NT2/D1 (cell line): ENCODE measurements at regions not wholly inside any gene's neighbourhood (a gene's known extent, or its start where the extent isn't known, plus 50 kb on each side); places are given as distances from the start of the nearest gene placed in this dataset.
"Not testable (repeated sequence)": the region's sequence is repeated elsewhere in the genome, so short reads cannot be mapped to it uniquely, and the experiment has no call there.

Experiments
- DNase-seq: peaks from one replicate; pipeline ENCODE4 v3.0.0-alpha.2; 2011; ENCODE audit warnings: low read depth, low spot score
- H3K27me3 ChIP-seq: 2 replicates; pipeline ENCODE4 v1.6.0; 2011; ENCODE audit warnings: mild to moderate bottlenecking; ENCODE audit not compliant: insufficient read length, insufficient read depth
- H3K36me3 ChIP-seq: 2 replicates; pipeline ENCODE4 v1.6.1; 2011; ENCODE audit warnings: mild to moderate bottlenecking, low read length, mixed read lengths; ENCODE audit not compliant: insufficient read depth, insufficient read length
- H3K4me1 ChIP-seq: 2 replicates; pipeline ENCODE4 v1.5.1; 2011; ENCODE audit not compliant: insufficient read depth, insufficient read length
- H3K4me3 ChIP-seq: 2 replicates; pipeline ENCODE4 v1.5.1; 2011; ENCODE audit warnings: low read depth; ENCODE audit not compliant: insufficient read length
- H3K9ac ChIP-seq: 2 replicates; pipeline ENCODE4 v1.6.0; 2011; ENCODE audit warnings: low read depth; ENCODE audit not compliant: insufficient read length
- H3K9me3 ChIP-seq: 2 replicates; pipeline ENCODE4 v1.5.1; 2011; ENCODE audit warnings: mild to moderate bottlenecking, low read length; ENCODE audit not compliant: insufficient read depth
- SUZ12 ChIP-seq: IDR thresholded peaks from 2 replicates; pipeline ENCODE4 v1.6.1; 2011; ENCODE audit not compliant: insufficient read length, insufficient read depth; ENCODE audit errors: extremely low read depth
- YY1 ChIP-seq: IDR thresholded peaks from 2 replicates; pipeline ENCODE4 v1.6.1; 2011; ENCODE audit not compliant: insufficient read length, insufficient read depth
- ZNF274 ChIP-seq: IDR thresholded peaks from 2 replicates; pipeline ENCODE4 v1.6.1; 2011; ENCODE audit warnings: mild to moderate bottlenecking, low read depth, low read length

DNA sequence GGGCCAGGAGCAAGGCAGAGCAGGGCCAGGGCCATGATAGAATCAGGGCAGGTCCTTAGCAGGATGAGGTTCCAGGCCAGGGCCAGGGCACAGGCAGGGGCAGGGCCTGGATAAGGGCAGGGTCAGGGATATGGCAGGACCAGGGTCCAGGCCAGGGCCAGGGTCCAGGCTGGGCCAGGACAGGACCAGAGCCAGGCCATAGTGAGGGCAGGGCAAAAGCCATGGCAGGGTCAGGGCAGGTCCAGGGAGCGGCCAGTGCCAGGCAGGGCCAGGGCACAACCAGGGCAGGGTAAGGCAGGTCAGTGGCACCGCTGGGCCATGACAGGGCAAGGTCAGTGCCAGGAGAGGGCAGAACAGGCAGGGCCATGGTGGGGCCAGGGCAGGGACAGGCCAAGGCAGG is 152.2 kb downstream of the LIPI start:
- Histone ChIP-seq H3K4me1 (no peaks in the 10 kb centered on the region), H3K27me3 (no peaks in the 10 kb centered on the region), H3K9ac (no peak overlapping the region), H3K4me3 (no peak overlapping the region), H3K9me3 (peaks cover 49% of the 10 kb centered on the region; the same call in 1 of the 2 replicates), H3K36me3 (peaks cover 17% of the 10 kb centered on the region)
- no peak for DNase-seq
- no peak for TF ChIP-seq ZNF274
- no peak for TF ChIP-seq YY1
- no peak for TF ChIP-seq SUZ12

DNA sequence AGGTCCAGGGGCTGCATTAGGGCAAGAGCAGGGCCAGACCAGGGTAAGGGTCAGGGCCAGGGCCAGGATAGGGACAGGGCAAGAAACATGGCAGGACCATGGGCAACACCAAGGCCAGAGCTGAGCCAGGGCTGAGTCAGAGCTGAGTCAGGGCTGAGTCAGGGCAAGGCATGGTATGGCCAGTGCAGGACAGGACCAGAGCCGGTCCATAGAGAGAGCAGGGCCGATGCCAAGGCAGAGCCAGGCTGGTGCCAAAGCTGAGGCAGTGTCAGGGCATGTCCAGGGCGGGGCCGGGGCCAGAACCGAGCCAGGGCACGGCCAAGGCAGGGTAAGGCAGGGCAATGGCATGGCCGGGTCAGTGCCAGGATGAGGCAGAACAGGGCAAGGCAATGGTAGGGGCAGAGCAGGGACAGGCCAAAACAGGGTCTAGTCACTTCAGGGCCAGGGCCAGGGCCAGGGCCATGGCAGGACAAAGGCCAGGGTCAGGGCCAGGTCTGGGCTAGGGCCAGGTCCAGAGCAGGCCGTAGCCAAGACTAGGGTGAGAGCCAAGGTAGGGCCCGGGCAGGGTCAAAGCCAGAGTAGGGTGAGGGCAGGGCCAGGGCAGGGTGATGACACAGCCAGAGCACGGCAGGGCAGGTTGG is 152.8 kb downstream of the LIPI start:
- H3K9ac ChIP-seq, H3K27me3 ChIP-seq, DNase-seq, H3K4me1 ChIP-seq, H3K4me3 ChIP-seq: not testable (repeated sequence)
- peaks cover 49% of the 10 kb centered on the region; the same call in 1 of the 2 replicates for H3K9me3 ChIP-seq
- peaks cover 17% of the 10 kb centered on the region for H3K36me3 ChIP-seq

DNA sequence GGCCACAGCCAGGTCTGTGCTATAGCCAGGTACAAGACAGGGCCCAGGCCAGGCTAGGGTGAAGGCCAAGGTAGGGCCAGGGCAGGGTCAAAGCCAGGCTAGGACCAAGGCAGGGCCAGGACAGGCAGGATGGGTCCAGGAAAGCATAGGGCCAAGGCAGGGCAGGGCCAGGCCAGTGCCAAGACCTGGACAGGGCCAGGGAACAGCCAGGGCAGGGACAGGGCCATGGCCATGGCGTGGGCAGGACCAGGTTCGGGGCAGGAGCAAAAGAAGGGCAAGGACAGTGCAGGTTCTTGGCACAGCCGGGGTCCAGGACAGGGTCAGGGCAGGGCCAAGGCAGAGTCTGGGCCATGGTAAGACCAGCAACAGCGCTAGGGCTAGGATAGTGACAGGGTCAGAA is 153.4 kb downstream of the LIPI start:
- H3K9ac ChIP-seq = no peak overlapping the region
- DNase-seq = no peak
- peaks cover 49% of the 10 kb centered on the region; the same call in 1 of the 2 replicates for H3K9me3 ChIP-seq
- peaks cover 17% of the 10 kb centered on the region for H3K36me3 ChIP-seq
- H3K4me3 ChIP-seq = no peak overlapping the region
- no peaks in the 10 kb centered on the region for H3K27me3 ChIP-seq
- H3K4me1 ChIP-seq = no peaks in the 10 kb centered on the region
- TF ChIP-seq SUZ12 = no peak
- TF ChIP-seq ZNF274 = no peak
- TF ChIP-seq YY1 = no peak

DNA sequence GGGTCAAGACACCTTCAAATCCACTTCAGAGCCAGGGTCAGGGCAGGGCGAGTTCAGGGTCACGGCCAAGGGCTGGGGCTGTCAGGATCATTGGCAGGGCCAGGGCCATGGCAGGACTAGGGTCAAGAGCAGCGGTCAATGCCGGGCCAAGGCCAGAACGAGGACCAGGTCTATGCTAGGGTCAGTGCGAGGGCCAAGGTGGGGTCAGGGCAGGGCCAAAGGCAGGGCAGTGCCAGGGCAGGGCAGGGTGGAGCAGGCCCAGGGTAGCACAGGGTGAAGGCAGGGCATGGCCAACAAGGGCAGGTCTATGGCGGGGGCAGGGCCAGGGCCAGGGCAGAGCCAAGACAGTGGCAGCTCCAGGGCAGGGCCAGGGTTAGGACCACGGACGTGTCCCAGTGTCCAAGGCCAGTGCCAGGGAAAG is 154.0 kb downstream of the LIPI start:
- H3K36me3 ChIP-seq = peaks cover 17% of the 10 kb centered on the region
- no peak overlapping the region for H3K4me3 ChIP-seq
- peaks cover 49% of the 10 kb centered on the region; the same call in 1 of the 2 replicates for H3K9me3 ChIP-seq
- DNase-seq = no peak
- no peak overlapping the region for H3K9ac ChIP-seq
- no peaks in the 10 kb centered on the region for H3K27me3 ChIP-seq
- no peaks in the 10 kb centered on the region for H3K4me1 ChIP-seq
- TF ChIP-seq ZNF274 (no peak), YY1 (no peak), SUZ12 (no peak)

DNA sequence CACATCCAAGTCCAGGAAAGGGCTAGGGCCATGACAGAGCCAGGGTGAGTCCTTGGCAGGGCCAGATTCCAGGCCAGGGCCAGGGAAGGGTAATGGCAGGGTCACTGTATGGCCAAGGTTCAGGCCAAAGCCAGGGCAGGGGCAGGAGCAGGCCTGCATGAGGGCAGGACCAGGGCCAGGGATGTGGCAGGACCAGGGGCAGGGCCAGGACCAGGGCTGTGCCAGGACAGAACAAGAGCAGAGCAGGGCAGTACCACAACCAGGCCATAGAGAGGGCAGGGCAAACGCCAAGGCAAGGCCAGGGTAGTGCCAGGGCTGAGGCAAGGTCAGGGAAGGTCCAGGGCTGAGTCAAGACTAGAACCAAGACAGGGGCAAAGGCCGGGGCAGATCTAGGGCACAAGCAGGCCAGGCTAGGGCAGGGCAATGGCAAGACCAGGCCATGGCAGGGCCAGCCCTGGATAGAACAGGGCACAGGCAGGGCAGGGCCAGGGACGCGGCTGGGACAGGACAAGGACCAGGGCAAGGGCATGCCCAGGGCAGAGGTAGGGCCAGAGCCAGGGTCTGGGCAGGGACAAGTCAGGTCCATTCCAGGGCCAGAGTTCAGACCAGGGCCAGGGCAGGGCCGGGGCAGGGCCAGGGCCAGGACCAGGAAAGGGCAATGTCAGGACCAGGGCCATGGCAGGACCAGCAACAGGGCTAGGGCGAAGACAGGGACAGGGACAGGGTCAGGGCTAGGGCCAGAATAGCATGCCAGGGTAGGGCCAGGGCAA is 154.8 kb downstream of the LIPI start:
- DNase-seq, H3K4me3 ChIP-seq, H3K4me1 ChIP-seq, H3K9ac ChIP-seq, H3K27me3 ChIP-seq: not testable (repeated sequence)
- H3K36me3 ChIP-seq = peaks cover 17% of the 10 kb centered on the region
- peaks cover 49% of the 10 kb centered on the region; the same call in 1 of the 2 replicates for H3K9me3 ChIP-seq

DNA sequence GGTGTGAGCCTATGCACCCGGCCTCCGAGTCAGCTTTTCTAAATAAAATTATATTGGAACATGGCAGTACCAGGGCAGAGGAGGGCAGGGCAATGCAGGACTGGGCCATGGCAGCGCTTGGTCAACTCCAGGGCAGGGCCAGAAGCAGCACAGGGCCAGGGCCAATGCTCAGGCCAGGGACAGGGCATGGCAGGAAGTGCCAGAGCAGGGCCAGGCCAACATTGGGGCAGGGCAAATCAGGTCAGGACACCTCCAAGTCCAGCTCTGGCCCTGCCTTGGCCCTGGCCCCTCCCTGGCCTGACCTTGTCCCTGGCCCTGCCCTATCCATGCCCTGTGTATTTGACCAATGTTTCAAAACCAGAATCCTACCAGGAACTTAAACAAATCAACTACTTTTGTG is 156.1 kb downstream of the LIPI start:
- H3K4me1 ChIP-seq = no peaks in the 10 kb centered on the region
- no peak overlapping the region for H3K4me3 ChIP-seq
- no peaks in the 10 kb centered on the region for H3K27me3 ChIP-seq
- peaks cover 11% of the 10 kb centered on the region for H3K36me3 ChIP-seq
- DNase-seq = no peak
- TF ChIP-seq SUZ12 = no peak
- no peak for TF ChIP-seq ZNF274
- TF ChIP-seq YY1 = no peak
- H3K9ac ChIP-seq = no peak overlapping the region
- peaks cover 49% of the 10 kb centered on the region; the same call in 1 of the 2 replicates for H3K9me3 ChIP-seq

DNA sequence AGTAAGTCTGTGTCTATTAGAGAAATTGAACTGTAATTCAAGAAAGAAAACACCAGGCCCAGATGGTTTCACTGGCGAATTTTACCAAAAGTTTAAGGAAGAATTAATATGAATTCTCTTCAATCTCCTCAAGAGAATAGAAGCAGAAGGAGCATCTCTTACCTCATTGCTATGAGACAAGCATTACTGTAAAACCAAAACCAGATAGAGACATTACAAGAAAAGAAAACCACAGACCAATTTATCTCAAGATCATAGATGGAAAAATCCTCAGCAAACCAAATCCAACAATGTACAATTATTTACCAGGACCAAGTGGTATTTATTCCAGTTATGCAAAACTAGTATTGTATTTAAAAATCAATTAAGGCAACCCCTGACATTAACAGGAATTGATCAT is 160.6 kb downstream of the LIPI start:
- TF ChIP-seq YY1 = no peak
- TF ChIP-seq SUZ12 = no peak
- TF ChIP-seq ZNF274 = no peak
- no peaks in the 10 kb centered on the region for H3K4me1 ChIP-seq
- no peaks in the 10 kb centered on the region for H3K27me3 ChIP-seq
- H3K9ac ChIP-seq = no peak overlapping the region
- peaks cover 6% of the 10 kb centered on the region; the same call in 1 of the 2 replicates for H3K9me3 ChIP-seq
- DNase-seq = no peak
- H3K36me3 ChIP-seq = peaks cover 6% of the 10 kb centered on the region
- no peak overlapping the region for H3K4me3 ChIP-seq

DNA sequence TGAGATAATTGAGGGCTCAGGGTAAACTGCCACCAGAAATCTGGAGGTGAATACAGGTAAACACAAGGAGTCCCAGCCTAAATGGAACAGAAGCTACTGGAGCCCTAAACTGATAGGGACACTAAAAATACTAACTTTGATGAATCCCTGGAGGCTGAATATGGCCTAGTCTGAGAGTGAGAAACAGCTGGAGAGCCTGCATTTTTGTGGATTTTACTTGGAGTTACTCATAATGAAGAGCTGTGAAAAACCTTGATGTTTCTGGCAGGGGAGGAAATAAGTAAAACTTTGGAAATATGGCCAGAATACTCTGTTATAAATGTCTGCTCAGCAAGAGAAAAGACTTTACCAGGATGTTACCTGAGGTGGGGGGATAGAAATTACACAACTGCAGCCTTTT is 164.4 kb downstream of the LIPI start:
- Histone ChIP-seq H3K9ac (no peak overlapping the region), H3K4me3 (no peak overlapping the region), H3K27me3 (no peaks in the 10 kb centered on the region), H3K36me3 (peaks cover 6% of the 10 kb centered on the region), H3K4me1 (no peaks in the 10 kb centered on the region), H3K9me3 (no peaks in the 10 kb centered on the region)
- TF ChIP-seq SUZ12 = no peak
- TF ChIP-seq ZNF274 = no peak
- TF ChIP-seq YY1 = no peak
- DNase-seq = no peak
